NCI-H2227 treated with DMSO at 0.1 percent for 48 hours (cell line): ENCODE measurements at regions not wholly inside any gene's neighbourhood (a gene's known extent, or its start where the extent isn't known, plus 50 kb on each side); places are given as distances from the start of the nearest gene placed in this dataset.

Experiments
- DNase-seq: peaks from one replicate; lab custom pipeline; 2025; lab: John Stamatoyannopoulos, UW

- no peak for DNase-seq
These were observed 146.3 kb upstream of the EEPD1 start for GRCh38 chr7:36006636-36007229.

- no peak for DNase-seq
These were observed 142.1 kb upstream of the EEPD1 start for GRCh38 chr7:36010656-36011587.

- no peak for DNase-seq
These were observed 141.5 kb upstream of the EEPD1 start for GRCh38 chr7:36011588-36011965.

- DNase-seq: no peak
These were observed 139.6 kb upstream of the EEPD1 start for GRCh38 chr7:36013246-36014014.

- no peak for DNase-seq
These were observed 138.1 kb upstream of the EEPD1 start for GRCh38 chr7:36014961-36015360.

- DNase-seq: no peak
These were observed 137.3 kb upstream of the EEPD1 start for GRCh38 chr7:36015733-36016132.

- DNase-seq: no peak
These were observed 136.4 kb upstream of the EEPD1 start for GRCh38 chr7:36016648-36017047.

- DNase-seq: no peak
These were observed 135.9 kb upstream of the EEPD1 start for GRCh38 chr7:36017111-36017510.

- DNase-seq: no peak
These were observed 134.1 kb upstream of the EEPD1 start for GRCh38 chr7:36018816-36019484.

GRCh38 chr7:36019538-36019937 lies 133.5 kb upstream of the EEPD1 start:
- DNase-seq: no peak

- no peak for DNase-seq
These were observed 133.1 kb upstream of the EEPD1 start for GRCh38 chr7:36019980-36020379.

- DNase-seq: no peak
These were observed 131.7 kb upstream of the EEPD1 start for GRCh38 chr7:36021367-36021766.

- DNase-seq: no peak
These were observed 131.0 kb upstream of the EEPD1 start for GRCh38 chr7:36021917-36022550.

GRCh38 chr7:36023033-36023560 lies 130.0 kb upstream of the EEPD1 start:
- no peak for DNase-seq

GRCh38 chr7:36025190-36025589 lies 127.9 kb upstream of the EEPD1 start:
- DNase-seq: no peak

GRCh38 chr7:36029311-36029710 lies 123.7 kb upstream of the EEPD1 start:
- no peak for DNase-seq

- DNase-seq: no peak
These were observed 123.1 kb upstream of the EEPD1 start for GRCh38 chr7:36029853-36030515.

GRCh38 chr7:36032361-36032818 lies 120.7 kb upstream of the EEPD1 start:
- DNase-seq: no peak

- DNase-seq: no peak
These were observed 119.0 kb upstream of the EEPD1 start for GRCh38 chr7:36034020-36034419.

- DNase-seq: no peak
These were observed 117.9 kb upstream of the EEPD1 start for GRCh38 chr7:36035186-36035585.

- DNase-seq: no peak
These were observed 116.5 kb upstream of the EEPD1 start for GRCh38 chr7:36036590-36036989.
